ENCODE measurements at regions not wholly inside any gene's neighbourhood (a gene's known extent, or its start where the extent isn't known, plus 50 kb on each side); places are given as distances from the start of the nearest gene placed in this dataset.

DNA sequence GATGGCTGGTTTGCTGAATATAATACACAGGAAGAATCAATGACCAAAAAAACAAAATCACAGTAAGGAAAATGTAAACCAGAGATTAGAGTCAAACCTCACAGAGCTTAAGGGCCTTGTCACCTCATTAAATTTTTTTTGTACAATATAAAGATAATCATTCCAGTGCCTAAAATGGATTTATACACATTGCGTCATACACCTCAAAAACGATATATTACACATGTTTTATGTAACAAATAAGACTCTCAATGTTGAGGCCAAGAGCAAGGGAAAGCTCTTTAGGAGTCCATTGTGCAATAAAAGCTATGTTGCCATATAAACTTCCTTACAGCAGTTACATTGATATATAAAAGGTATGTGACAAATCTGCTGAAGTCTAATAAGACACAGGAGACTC, 856.7 kb upstream of the SLITRK1 start:
- TF ChIP-seq POLR2A (IDR thresholded peaks at IDR 0.05; ENCODE audit: low read depth, low read length) (no peak), POLR2AphosphoS5 (IDR thresholded peaks at IDR 0.05; ENCODE audit: low read depth, low read length) (no peak)
